ENCODE measurements at regions not wholly inside any gene's neighbourhood (a gene's known extent, or its start where the extent isn't known, plus 50 kb on each side); places are given as distances from the start of the nearest gene placed in this dataset.

DNA sequence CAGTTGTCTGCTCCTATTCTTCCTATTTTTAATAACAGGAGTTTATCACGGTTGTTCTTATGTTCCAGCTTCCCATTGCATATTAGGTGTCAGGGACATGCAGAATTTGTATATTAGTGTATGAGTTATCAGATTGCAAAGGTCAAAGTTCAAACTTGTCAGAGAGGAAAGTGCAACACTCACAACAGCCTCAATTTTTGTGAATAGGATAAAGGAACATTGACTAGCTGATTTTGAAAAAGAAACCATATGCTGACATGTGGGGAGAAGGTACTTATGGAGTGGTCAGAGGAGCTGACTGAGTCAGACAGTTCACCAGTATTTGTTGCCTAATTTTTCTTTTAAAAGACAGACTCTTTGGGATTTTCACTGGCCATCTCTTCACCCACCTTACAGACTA, 222.1 kb downstream of the C12orf50 start:
- TF ChIP-seq, protein P1, sequence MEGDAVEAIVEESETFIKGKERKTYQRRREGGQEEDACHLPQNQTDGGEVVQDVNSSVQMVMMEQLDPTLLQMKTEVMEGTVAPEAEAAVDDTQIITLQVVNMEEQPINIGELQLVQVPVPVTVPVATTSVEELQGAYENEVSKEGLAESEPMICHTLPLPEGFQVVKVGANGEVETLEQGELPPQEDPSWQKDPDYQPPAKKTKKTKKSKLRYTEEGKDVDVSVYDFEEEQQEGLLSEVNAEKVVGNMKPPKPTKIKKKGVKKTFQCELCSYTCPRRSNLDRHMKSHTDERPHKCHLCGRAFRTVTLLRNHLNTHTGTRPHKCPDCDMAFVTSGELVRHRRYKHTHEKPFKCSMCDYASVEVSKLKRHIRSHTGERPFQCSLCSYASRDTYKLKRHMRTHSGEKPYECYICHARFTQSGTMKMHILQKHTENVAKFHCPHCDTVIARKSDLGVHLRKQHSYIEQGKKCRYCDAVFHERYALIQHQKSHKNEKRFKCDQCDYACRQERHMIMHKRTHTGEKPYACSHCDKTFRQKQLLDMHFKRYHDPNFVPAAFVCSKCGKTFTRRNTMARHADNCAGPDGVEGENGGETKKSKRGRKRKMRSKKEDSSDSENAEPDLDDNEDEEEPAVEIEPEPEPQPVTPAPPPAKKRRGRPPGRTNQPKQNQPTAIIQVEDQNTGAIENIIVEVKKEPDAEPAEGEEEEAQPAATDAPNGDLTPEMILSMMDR (IDR thresholded peaks at IDR 0.05; ENCODE audit: insufficient read depth, low read depth, low read length): no peak
- no peak for TF ChIP-seq EZH2 (IDR thresholded peaks at IDR 0.05; ENCODE audit: insufficient read depth, low read length)

All from astrocyte (in vitro differentiated cells and primary cell).